ENCODE measurements at regions not wholly inside any gene's neighbourhood (a gene's known extent, or its start where the extent isn't known, plus 50 kb on each side); places are given as distances from the start of the nearest gene placed in this dataset.

GRCh38 chr1:175865041-175865766, 121.8 kb upstream of the TNR start:
- TF ChIP-seq EZH2 (IDR thresholded peaks at IDR 0.05; ENCODE audit: borderline replicate concordance, low read depth, low read length, poor library complexity, severe bottlenecking) = no peak
- no peak for TF ChIP-seq CTCF (conservative IDR thresholded peaks at IDR 0.05; ENCODE audit: low read depth, low read length)

Measured in A673 (cell line).